ENCODE measurements at regions not wholly inside any gene's neighbourhood (a gene's known extent, or its start where the extent isn't known, plus 50 kb on each side); places are given as distances from the start of the nearest gene placed in this dataset.

DNA sequence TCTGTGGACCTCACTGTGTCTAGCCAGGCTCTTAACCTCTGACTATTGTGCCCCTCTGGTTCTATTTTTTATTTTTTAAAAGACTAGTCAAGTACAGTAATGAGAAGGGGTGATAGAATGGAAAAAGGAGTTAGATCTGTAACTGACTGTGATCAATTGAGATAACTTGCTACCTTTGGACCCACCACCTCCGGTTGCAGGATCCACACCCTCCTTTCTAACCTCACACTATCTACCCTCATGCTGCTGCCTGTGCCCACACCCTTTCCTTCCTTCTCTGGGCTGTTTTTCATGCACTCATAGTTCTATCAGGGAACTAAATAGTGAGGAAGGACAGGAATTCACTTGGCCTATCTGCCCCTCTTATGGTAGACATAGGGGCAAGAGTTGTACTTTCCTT lies 172.3 kb downstream of the KATNIP start:
- DNase-seq (ENCODE audit: low read depth), result no peak
- Histone ChIP-seq H3K27me3 (ENCODE audit: control insufficient read depth, insufficient read depth, low read length) (no peaks in the 10 kb centered on the region), H3K36me3 (ENCODE audit: control insufficient read depth, insufficient read depth, low read length) (peaks cover 1% of the 10 kb centered on the region), H3K4me3 (ENCODE audit: low read depth, low read length) (no peak overlapping the region)
- TF ChIP-seq, protein P1, sequence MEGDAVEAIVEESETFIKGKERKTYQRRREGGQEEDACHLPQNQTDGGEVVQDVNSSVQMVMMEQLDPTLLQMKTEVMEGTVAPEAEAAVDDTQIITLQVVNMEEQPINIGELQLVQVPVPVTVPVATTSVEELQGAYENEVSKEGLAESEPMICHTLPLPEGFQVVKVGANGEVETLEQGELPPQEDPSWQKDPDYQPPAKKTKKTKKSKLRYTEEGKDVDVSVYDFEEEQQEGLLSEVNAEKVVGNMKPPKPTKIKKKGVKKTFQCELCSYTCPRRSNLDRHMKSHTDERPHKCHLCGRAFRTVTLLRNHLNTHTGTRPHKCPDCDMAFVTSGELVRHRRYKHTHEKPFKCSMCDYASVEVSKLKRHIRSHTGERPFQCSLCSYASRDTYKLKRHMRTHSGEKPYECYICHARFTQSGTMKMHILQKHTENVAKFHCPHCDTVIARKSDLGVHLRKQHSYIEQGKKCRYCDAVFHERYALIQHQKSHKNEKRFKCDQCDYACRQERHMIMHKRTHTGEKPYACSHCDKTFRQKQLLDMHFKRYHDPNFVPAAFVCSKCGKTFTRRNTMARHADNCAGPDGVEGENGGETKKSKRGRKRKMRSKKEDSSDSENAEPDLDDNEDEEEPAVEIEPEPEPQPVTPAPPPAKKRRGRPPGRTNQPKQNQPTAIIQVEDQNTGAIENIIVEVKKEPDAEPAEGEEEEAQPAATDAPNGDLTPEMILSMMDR (IDR thresholded peaks at IDR 0.05; ENCODE audit: insufficient read depth, low read length, poor library complexity, severe bottlenecking), result no peak

DNA sequence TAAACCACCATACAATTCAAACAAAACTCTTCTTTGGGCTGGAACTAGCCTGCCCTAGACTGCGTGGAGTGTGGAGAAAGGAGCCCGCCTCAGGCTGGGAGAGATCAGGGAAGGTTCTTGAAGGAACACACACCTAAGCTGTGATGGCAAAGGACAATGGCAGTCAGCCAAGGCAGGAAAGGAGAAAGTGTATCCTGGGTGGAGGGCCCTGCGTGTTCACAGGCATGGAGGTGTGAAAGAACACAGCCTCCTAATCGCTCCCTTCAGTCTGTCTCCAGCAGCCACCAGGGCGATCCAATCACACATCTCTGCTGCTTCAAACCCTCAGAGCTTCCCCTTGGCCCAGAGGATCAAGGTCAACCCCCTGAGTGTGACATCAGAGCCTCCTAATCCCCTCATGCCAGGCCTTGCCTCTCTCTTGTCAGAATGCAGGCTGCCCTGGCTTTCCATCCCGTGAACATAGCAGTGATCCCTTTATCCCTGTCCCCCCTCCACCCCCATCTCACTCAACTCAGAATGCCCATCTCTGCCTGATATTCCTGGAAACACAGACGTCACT lies 173.0 kb downstream of the KATNIP start:
- DNase-seq (ENCODE audit: low read depth), result no peak
- no peak overlapping the region for H3K4me3 ChIP-seq (ENCODE audit: low read depth, low read length)
- peaks cover 1% of the 10 kb centered on the region for H3K36me3 ChIP-seq (ENCODE audit: control insufficient read depth, insufficient read depth, low read length)
- TF ChIP-seq, protein P1 (IDR thresholded peaks at IDR 0.05; ENCODE audit: insufficient read depth, low read length, poor library complexity, severe bottlenecking), result no peak
- H3K27me3 ChIP-seq (ENCODE audit: control insufficient read depth, insufficient read depth, low read length), result no peaks in the 10 kb centered on the region

DNA sequence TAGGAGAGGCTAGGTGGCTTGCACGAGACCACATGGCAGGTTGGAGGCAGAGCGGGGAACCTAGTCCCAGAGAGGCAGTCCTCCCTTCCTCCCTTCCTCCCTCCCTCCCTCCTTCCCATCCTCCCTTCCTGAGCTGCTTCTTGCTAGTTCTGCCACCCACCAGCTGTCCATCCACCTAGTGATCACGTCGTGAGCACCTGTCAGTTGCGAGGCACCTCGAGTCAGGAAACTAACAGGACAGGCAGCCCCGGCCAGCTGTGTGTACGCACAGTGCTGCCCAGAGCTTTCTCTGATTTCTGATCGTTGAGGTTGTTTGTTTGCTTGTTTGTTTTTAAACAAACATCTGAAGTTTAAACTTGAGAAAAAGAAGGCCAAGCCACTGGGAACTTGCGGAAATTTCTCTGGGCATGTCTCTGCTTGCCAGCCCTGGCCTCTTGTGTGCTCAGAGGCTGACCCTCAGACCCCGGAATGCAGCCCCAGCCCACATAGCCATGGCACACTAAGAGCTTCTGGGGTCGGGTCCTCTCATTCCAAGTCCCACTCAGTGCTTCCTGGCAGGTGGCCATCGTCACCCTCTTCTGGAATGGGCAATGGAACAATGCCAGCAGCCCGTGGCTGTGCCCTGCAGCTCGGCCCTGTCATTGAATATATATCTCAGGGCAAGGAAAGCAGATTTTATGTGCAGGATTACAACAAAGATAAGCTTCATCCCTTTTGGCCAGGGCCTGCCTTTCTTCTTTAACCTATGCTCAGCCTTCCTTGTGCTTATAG lies 174.0 kb downstream of the KATNIP start:
- H3K4me3 ChIP-seq (ENCODE audit: low read depth, low read length), result no peak overlapping the region
- peaks cover 1% of the 10 kb centered on the region for H3K36me3 ChIP-seq (ENCODE audit: control insufficient read depth, insufficient read depth, low read length)
- DNase-seq (ENCODE audit: low read depth), result no peak
- TF ChIP-seq, protein P1 (IDR thresholded peaks at IDR 0.05; ENCODE audit: insufficient read depth, low read length, poor library complexity, severe bottlenecking), result no peak
- no peaks in the 10 kb centered on the region for H3K27me3 ChIP-seq (ENCODE audit: control insufficient read depth, insufficient read depth, low read length)

DNA sequence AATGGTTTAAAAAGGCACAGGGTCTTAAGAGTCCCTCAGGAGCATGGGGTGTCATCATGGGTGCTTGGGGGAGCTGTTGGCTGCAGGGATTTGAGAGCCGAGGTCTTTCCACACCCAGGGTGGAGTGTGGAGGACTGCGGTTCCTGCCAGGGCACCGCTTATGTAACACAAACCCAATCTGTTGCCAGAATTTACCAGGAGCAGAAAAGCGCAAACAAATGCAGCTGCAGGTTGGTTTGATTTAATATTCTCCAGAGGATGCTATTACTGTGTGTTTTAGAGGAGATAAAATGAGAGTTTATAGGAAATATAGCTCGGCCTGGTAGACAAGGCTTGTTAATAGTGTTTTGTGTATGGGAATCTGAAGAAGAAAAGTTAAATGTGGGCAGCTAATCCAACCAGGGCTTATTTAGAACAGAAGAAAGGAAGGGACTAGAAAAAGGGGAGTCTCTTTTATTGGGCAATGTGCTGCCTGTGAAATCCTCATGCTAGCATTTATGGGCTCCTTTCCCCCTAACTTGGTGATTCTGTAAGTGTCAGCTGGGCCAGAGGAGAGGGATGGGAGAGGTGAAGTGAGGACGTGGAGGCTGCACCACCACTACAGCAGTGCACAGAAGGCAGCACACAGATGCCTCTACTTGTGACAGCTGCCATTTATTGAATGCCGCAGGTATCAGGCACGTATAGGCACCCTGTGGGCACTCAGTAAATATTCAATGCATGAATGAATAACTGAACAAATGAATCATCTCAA lies 174.7 kb downstream of the KATNIP start:
- Histone ChIP-seq H3K4me3 (ENCODE audit: low read depth, low read length) (no peak overlapping the region), H3K27me3 (ENCODE audit: control insufficient read depth, insufficient read depth, low read length) (no peaks in the 10 kb centered on the region), H3K36me3 (ENCODE audit: control insufficient read depth, insufficient read depth, low read length) (peaks cover 1% of the 10 kb centered on the region)
- TF ChIP-seq, protein P1 (IDR thresholded peaks at IDR 0.05; ENCODE audit: insufficient read depth, low read length, poor library complexity, severe bottlenecking), result no peak
- DNase-seq (ENCODE audit: low read depth), result no peak

DNA sequence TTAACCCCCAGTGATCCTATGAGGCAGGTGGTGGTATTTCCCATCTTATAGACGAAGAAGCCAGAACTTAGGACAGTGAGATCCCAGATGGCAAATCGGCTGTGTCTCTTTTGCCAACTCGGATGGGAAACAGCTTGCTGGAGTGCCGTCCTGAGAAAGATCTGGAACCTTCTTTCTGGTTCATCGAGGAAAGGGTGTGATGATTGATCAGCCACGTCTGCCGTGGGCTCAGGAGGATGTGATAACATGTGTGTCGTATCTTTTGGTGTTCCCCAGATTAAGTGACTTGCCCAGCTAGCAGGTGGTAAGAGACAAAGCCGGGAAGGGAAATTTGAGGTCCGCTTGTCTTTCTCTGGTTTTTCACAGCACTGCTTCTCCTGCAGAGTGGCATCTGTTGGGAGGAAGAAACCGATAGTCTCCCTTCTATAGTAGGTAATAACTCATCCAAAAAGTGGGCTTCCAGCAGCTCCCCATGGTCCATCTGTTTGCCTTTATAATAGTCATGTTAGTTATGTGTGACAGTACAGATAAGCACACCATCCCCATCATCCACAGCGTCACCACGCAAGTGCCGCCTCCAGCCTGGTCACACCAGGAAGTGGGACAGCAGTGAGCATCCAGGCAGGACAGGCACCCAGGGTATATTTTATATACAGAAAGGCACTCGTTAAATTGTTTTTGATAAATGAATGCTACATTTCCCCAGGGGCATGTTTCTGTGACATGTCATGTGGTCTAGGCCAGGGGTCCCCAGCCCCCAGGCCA lies 175.5 kb downstream of the KATNIP start:
- H3K27me3 ChIP-seq (ENCODE audit: control insufficient read depth, insufficient read depth, low read length), result no peaks in the 10 kb centered on the region
- TF ChIP-seq, protein P1 (IDR thresholded peaks at IDR 0.05; ENCODE audit: insufficient read depth, low read length, poor library complexity, severe bottlenecking), result no peak
- no peak for DNase-seq (ENCODE audit: low read depth)
- H3K36me3 ChIP-seq (ENCODE audit: control insufficient read depth, insufficient read depth, low read length), result peaks cover 1% of the 10 kb centered on the region
- no peak overlapping the region for H3K4me3 ChIP-seq (ENCODE audit: low read depth, low read length)

All from kidney epithelial cell (primary cell).